ENCODE measurements at regions not wholly inside any gene's neighbourhood (a gene's known extent, or its start where the extent isn't known, plus 50 kb on each side); places are given as distances from the start of the nearest gene placed in this dataset.

DNA sequence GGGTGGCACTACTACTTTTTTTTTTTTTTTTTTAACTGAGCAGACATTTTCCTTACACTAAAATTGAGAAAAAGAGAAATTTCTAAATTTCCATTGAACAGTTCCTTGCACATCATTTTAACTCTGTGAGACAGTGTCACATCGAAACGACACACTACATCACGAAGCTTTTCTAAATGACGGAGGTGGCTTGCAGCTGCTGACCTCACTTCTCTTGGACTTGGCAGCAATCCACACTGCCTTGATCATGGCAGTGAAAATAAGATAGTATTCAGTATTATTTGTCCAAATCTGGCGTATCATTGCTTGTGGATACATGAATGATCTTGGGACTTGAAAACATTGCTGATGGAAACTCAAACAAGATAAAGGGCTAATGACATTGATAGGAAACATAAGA is 80.3 kb upstream of the CYYR1 start:
- no peak for DNase-seq

DNA sequence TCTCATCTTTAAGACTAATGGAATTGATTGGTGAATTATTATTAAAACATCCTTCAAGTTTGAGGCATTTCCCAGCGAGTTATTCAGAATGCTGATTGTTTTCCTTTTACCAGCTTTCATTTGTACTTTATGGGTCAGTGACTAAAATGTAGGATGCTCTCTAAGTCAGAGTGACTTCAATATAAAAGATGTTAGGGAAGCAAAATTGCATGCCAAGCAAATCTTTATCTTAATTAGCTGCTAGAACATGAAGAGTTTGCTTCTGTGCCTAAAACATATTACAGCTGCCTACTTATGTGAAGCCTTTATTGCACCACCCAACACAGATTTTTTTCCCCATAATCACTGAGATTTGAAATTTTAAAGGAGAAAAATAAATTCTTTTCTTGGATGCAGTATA is 79.8 kb upstream of the CYYR1 start:
- no peak for DNase-seq

DNA sequence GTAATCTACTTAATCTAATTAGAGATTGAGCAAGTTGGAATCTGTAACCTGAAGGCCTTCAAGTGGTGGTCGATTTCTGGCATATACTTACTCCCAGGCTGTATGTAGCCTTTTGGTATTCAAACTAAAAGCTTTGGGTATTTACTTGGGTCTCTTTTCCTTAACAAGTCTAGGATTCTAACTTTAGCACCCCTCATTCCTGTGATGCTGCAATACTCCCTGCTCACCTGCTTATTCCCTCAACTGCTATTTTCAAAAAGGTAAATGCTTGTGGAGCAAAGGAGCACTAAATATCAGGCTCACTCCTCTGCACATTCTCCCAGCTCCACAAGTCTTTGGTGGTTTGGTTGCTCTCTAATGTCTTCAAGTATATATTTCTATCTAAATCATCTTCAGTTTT is 68.0 kb upstream of the CYYR1 start:
- no peak for DNase-seq

- no peak for DNase-seq
These were observed 64.2 kb upstream of the CYYR1 start for GRCh38 chr21:26637201-26637745.

DNA sequence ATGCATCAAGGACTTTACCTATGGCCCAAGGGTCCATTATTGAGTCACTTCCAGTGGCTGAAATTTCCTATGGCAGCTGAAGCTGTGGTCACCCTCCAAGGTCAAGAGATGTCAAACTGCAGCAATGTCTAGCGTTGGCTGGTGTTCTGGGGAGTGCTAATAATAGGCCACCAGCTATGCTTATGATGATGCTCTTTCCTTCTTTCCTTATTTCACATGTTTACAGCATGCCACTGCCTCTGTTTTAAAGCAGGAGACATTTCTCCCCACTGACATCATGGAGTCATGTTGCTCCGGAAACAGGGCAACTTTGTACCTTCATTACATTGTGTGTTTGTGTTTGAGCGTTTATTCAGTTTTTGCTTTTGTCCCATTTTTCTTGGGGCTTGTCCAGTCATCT is 62.6 kb upstream of the CYYR1 start:
- no peak for DNase-seq

GRCh38 chr21:26632691-26633090 is 59.6 kb upstream of the CYYR1 start:
- DNase-seq = no peak

DNA sequence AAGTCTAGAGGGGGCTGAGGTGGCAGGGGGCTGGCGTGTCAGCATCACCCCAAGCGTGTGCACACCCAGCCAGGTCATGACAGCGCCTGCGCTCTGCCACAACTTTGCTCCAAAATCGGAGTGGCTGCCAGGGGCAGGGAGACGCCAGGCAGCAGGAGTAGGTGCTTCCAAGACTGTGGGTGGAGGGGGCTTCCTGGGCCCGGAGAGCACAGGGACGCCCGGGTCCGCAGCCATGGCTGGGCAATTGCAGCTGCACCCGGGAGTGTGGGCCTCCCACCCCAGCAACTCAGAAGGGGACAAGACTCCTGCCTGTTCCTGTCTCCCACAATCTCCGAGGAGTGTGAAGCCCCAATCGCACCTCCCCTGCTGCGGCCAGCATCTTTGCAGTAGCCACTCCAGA is 53.1 kb upstream of the CYYR1 start:
- no peak for DNase-seq

DNA sequence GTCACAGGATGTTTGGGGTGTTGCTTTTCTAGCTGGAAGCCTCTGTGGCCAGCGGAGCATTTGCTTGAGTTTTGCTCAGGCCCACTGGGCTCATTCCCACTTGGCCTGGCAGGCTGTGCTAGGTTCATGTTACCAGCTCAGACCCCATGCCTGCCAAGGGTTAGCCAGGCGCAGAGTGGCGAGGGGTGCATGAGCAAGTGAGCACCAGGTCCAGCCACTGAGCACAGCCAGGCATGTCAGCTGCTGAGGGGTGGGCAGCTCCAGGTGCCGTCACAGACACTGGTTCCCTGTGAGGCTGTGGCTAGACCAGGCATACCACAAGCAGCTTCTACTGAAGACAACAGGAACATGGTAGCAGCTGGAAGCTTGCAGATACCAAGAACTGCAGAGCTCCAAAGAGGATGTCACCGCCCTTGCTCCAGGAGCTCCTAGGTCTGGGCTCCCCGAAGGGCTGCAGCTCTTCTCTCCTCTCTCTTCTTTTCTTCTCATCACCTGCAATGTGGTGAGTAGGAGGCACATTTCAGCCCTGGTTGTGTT is 52.0 kb upstream of the CYYR1 start:
- no peak for DNase-seq

Measured in right kidney (tissue), 1 donor.